Neuronal stem cell (in vitro differentiated cells): ENCODE measurements at regions not wholly inside any gene's neighbourhood (a gene's known extent, or its start where the extent isn't known, plus 50 kb on each side); places are given as distances from the start of the nearest gene placed in this dataset.

ENCODE experiments used
- DNase-seq: peaks from one replicate; pipeline ENCODE4 v3.0.0-alpha.2; 2013; ENCODE audit warnings: low spot score
- H2AFZ ChIP-seq: one replicate; pipeline ENCODE4 v1.6.1; 2013; ENCODE audit warnings: mild to moderate bottlenecking, low read length, inconsistent platforms
- H2AK5ac ChIP-seq: 2 replicates; pipeline ENCODE4 v1.6.1; 2013; ENCODE audit warnings: low read depth, mild to moderate bottlenecking, inconsistent platforms, low read length, moderate library complexity, mixed read lengths
- H2BK120ac ChIP-seq: 2 replicates; pipeline ENCODE4 v1.6.1; 2013; ENCODE audit warnings: low read depth, mild to moderate bottlenecking, inconsistent platforms, low read length, moderate library complexity, mixed read lengths
- H2BK12ac ChIP-seq: one replicate; pipeline ENCODE4 v1.6.1; 2013; ENCODE audit warnings: low read length, inconsistent platforms
- H2BK15ac ChIP-seq: 2 replicates; pipeline ENCODE4 v1.6.1; 2013; ENCODE audit warnings: mild to moderate bottlenecking, low read length, inconsistent platforms, mixed read lengths
- H2BK5ac ChIP-seq: one replicate; pipeline ENCODE4 v1.6.1; 2013; ENCODE audit warnings: inconsistent platforms, mild to moderate bottlenecking, low read length, moderate library complexity
- H3K14ac ChIP-seq: one replicate; pipeline ENCODE4 v1.6.1; 2013; ENCODE audit warnings: low read length, inconsistent platforms
- H3K18ac ChIP-seq: 2 replicates; pipeline ENCODE4 v1.6.1; 2013; ENCODE audit warnings: low read length, inconsistent platforms
- H3K23ac ChIP-seq: 2 replicates; pipeline ENCODE4 v1.6.1; 2013; ENCODE audit warnings: low read depth, mild to moderate bottlenecking, mixed read lengths, low read length, inconsistent platforms; ENCODE audit not compliant: poor library complexity
- H3K27ac ChIP-seq: replicated peaks from 3 replicates; pipeline ENCODE4 v1.5.1; 2013; ENCODE audit warnings: low read length, inconsistent platforms
- H3K27me3 ChIP-seq, 3 experiments: 2 replicates each; pipeline ENCODE4 v1.6.1; 2013; ENCODE audit warnings: low read length in 3 of 3, mild to moderate bottlenecking in 2 of 3, inconsistent platforms in 1 of 3, low read depth in 1 of 3, mixed read lengths in 1 of 3, moderate library complexity in 1 of 3; ENCODE audit not compliant: control insufficient read depth in 3 of 3, insufficient read depth in 3 of 3
- H3K36me3 ChIP-seq, 2 donors: replicated peaks in 1 of 2; 2 replicates each; pipeline ENCODE4 v1.6.1; 2013; ENCODE audit warnings: low read length in 2 of 2; ENCODE audit not compliant: control insufficient read depth in 2 of 2, insufficient read depth in 2 of 2
- H3K4ac ChIP-seq: 2 replicates; pipeline ENCODE4 v1.6.1; 2013; ENCODE audit warnings: inconsistent platforms, mild to moderate bottlenecking, low read length, moderate library complexity
- H3K4me1 ChIP-seq, 2 donors: 1 replicate in 1 of 2; 2 replicates in 1 of 2; pipeline ENCODE4 v1.6.1; 2013; ENCODE audit warnings: low read length in 2 of 2, low read depth in 1 of 2; ENCODE audit not compliant: control insufficient read depth in 2 of 2, insufficient read depth in 1 of 2
- H3K4me2 ChIP-seq: one replicate; pipeline ENCODE4 v1.6.1; 2013; ENCODE audit warnings: mild to moderate bottlenecking, low read length, inconsistent platforms; ENCODE audit not compliant: insufficient read depth, poor library complexity, severe bottlenecking
- H3K4me3 ChIP-seq, 2 donors: 2 replicates each; pipeline ENCODE4 v1.5.1; 2013; ENCODE audit warnings: low read length in 2 of 2, mild to moderate bottlenecking in 2 of 2, inconsistent platforms in 1 of 2, moderate library complexity in 1 of 2
- H3K79me1 ChIP-seq: one replicate; pipeline ENCODE4 v1.6.1; 2013; ENCODE audit warnings: low read depth, mild to moderate bottlenecking, inconsistent platforms, low read length, moderate library complexity
- H3K9ac ChIP-seq: one replicate; pipeline ENCODE4 v1.6.1; 2013; ENCODE audit warnings: mild to moderate bottlenecking, low read depth, low read length, inconsistent platforms; ENCODE audit not compliant: poor library complexity
- H3K9me3 ChIP-seq, 2 donors: replicated peaks in 1 of 2; 2 replicates each; pipeline versions ENCODE3 to v1.6.1; 2013; ENCODE audit warnings: low read length in 2 of 2, mild to moderate bottlenecking in 2 of 2, inconsistent platforms in 1 of 2, low read depth in 1 of 2, mixed read lengths in 1 of 2, moderate library complexity in 1 of 2; ENCODE audit not compliant: control insufficient read depth in 2 of 2, insufficient read depth in 1 of 2
- H4K8ac ChIP-seq: one replicate; pipeline ENCODE4 v1.6.1; 2013; ENCODE audit warnings: low read depth, mild to moderate bottlenecking, inconsistent platforms, low read length, moderate library complexity
- H4K91ac ChIP-seq: one replicate; pipeline ENCODE4 v1.6.1; 2013; ENCODE audit warnings: low read length, low read depth, mild to moderate bottlenecking, inconsistent platforms; ENCODE audit not compliant: poor library complexity
- WGBS, 2 donors: extraction: QIAGEN DNeasy Blood & Tissue Kit; methylation state at CpG; one replicate each; pipeline ENCODE4 v1.1.7; 2013; ENCODE audit warnings: missing lambda C conversion rate in 2 of 2, mixed read lengths in 1 of 2; ENCODE audit not compliant: insufficient read length in 2 of 2, insufficient replicate concordance in 1 of 2; ENCODE audit errors: extremely low coverage in 2 of 2; 5-methylcytosine and 5-hydroxymethylcytosine counted together

- H3K27me3 ChIP-seq, result no peaks in the 10 kb centered on the region
- no CpG with 5 or more reads among the region's 4 CpGs for WGBS, 2 donors
These were observed 67.1 kb upstream of the LDLRAD3 start for GRCh38 chr11:35876786-35877185.

GRCh38 chr11:35878741-35879140, 65.1 kb upstream of the LDLRAD3 start:
- Histone ChIP-seq H3K79me1 (no peaks in the 10 kb centered on the region), H2AFZ (no peak overlapping the region), H2BK120ac (no peak overlapping the region), H2BK15ac (no peak overlapping the region), H3K27ac (no peak overlapping the region), H3K36me3 (no peaks in the 10 kb centered on the region), H4K8ac (no peak overlapping the region), H3K27me3 (no peaks in the 10 kb centered on the region), H3K4me1 (peaks cover 0 to 2% of the 10 kb centered on the region in 2 donors), H2BK12ac (no peak overlapping the region), H3K18ac (no peak overlapping the region), H3K4me3 (no peak overlapping the region), H4K91ac (no peak overlapping the region), H3K4ac (no peak overlapping the region), H3K23ac (no peak overlapping the region), H3K14ac (no peak overlapping the region), H3K9me3 (no peaks in the 10 kb centered on the region), H2AK5ac (no peak overlapping the region), H3K4me2 (no peak overlapping the region), H2BK5ac (no peak overlapping the region), H3K9ac (no peak overlapping the region)
- no peak for DNase-seq
- WGBS, 2 donors, result no CpG with 5 or more reads among the region's 3 CpGs

More at GRCh38 chr11:35876786-35877185, 67.1 kb upstream of the LDLRAD3 start:
- H3K18ac ChIP-seq, result no peak overlapping the region
- no peak overlapping the region for H3K4ac ChIP-seq
- H3K36me3 ChIP-seq, result no peaks in the 10 kb centered on the region
- no peak overlapping the region for H3K4me2 ChIP-seq
- no peak overlapping the region for H4K8ac ChIP-seq
- no peak overlapping the region for H3K4me3 ChIP-seq
- H2BK120ac ChIP-seq, result no peak overlapping the region
- H3K27ac ChIP-seq, result no peak overlapping the region
- H2BK15ac ChIP-seq, result no peak overlapping the region
- H2BK5ac ChIP-seq, result no peak overlapping the region
- no peaks in the 10 kb centered on the region for H3K9me3 ChIP-seq
- H3K14ac ChIP-seq, result no peak overlapping the region
- no peak overlapping the region for H2AFZ ChIP-seq
- peaks cover 0 to 2% of the 10 kb centered on the region in 2 donors for H3K4me1 ChIP-seq
- H2AK5ac ChIP-seq, result no peak overlapping the region
- no peak overlapping the region for H3K9ac ChIP-seq
- no peaks in the 10 kb centered on the region for H3K79me1 ChIP-seq
- no peak overlapping the region for H4K91ac ChIP-seq
- H2BK12ac ChIP-seq, result no peak overlapping the region
- no peak for DNase-seq
- no peak overlapping the region for H3K23ac ChIP-seq

GRCh38 chr11:35879361-35879760, 64.5 kb upstream of the LDLRAD3 start:
- Histone ChIP-seq H2AFZ (no peak overlapping the region), H4K91ac (no peak overlapping the region), H3K27me3 (no peaks in the 10 kb centered on the region), H3K23ac (no peak overlapping the region), H3K4me2 (no peak overlapping the region), H4K8ac (no peak overlapping the region), H3K4me3 (no peak overlapping the region), H3K79me1 (no peaks in the 10 kb centered on the region), H2AK5ac (no peak overlapping the region), H3K27ac (no peak overlapping the region), H3K18ac (no peak overlapping the region), H3K14ac (no peak overlapping the region), H2BK12ac (no peak overlapping the region), H3K9ac (no peak overlapping the region), H3K4me1 (peaks cover 0 to 2% of the 10 kb centered on the region in 2 donors), H3K9me3 (no peaks in the 10 kb centered on the region), H3K4ac (no peak overlapping the region), H2BK5ac (no peak overlapping the region), H2BK15ac (no peak overlapping the region), H2BK120ac (no peak overlapping the region), H3K36me3 (no peaks in the 10 kb centered on the region)
- DNase-seq, result no peak
- WGBS, 2 donors, result no CpG with 5 or more reads among the region's 3 CpGs

- no peak overlapping the region for H2AFZ ChIP-seq
- no peaks in the 10 kb centered on the region for H3K27me3 ChIP-seq
- no peak overlapping the region for H2BK120ac ChIP-seq
- no peak overlapping the region for H3K14ac ChIP-seq
- H2AK5ac ChIP-seq, result no peak overlapping the region
- no peak overlapping the region for H3K27ac ChIP-seq
- peaks cover 2 to 12% of the 10 kb centered on the region in 2 donors for H3K9me3 ChIP-seq
- no peak for DNase-seq
- H3K36me3 ChIP-seq, result no peaks in the 10 kb centered on the region
- no peak overlapping the region for H2BK5ac ChIP-seq
- WGBS, 2 donors, result no CpG with 5 or more reads among the region's 2 CpGs
- no peak overlapping the region for H3K23ac ChIP-seq
- H3K4me3 ChIP-seq, result no peak overlapping the region
- no peak overlapping the region for H4K91ac ChIP-seq
- no peak overlapping the region for H3K4me2 ChIP-seq
- no peak overlapping the region for H3K9ac ChIP-seq
- no peak overlapping the region for H3K4ac ChIP-seq
- no peaks in the 10 kb centered on the region for H3K79me1 ChIP-seq
- H2BK12ac ChIP-seq, result no peak overlapping the region
- H3K18ac ChIP-seq, result no peak overlapping the region
- H2BK15ac ChIP-seq, result no peak overlapping the region
- no peak overlapping the region for H4K8ac ChIP-seq
- peaks cover 3 to 6% of the 10 kb centered on the region in 2 donors for H3K4me1 ChIP-seq
These were observed 57.1 kb upstream of the LDLRAD3 start for GRCh38 chr11:35886759-35887158.
